ENCODE measurements at regions not wholly inside any gene's neighbourhood (a gene's known extent, or its start where the extent isn't known, plus 50 kb on each side); places are given as distances from the start of the nearest gene placed in this dataset.

- H3K27ac ChIP-seq: no peak overlapping the region
- DNase-seq: peak; percentile 19 to 62
- H3K27me3 ChIP-seq (ENCODE audit: insufficient read depth, low read depth): no peaks in the 10 kb centered on the region
- H3F3A ChIP-seq (ENCODE audit: insufficient read depth, low read depth): peaks cover 9% of the 10 kb centered on the region
- no peak overlapping the region for H2AFZ ChIP-seq
- BruUV-seq (replicated peaks): no TSS peak
- H3K4me1 ChIP-seq (replicated peaks; ENCODE audit: insufficient read depth): peaks cover 35% of the 10 kb centered on the region
- no peaks in the 10 kb centered on the region for H4K20me1 ChIP-seq (ENCODE audit: insufficient read depth)
- ChIA-PET CTCF (no interaction called here), POLR2A (ENCODE audit: unreplicated experiment) (no interaction called here)
- TF ChIP-seq EZH2 (IDR thresholded peaks at IDR 0.05; ENCODE audit: low read depth) (no peak), CTCF (conservative IDR thresholded peaks at IDR 0.05) (no peak)
- peaks cover 14% of the 10 kb centered on the region; the same call in 1 of the 2 replicates for H3K9me3 ChIP-seq (ENCODE audit: insufficient read depth, low read depth)
- H3K4me3 ChIP-seq: no peak overlapping the region
- no peaks in the 10 kb centered on the region for H3K9me2 ChIP-seq (ENCODE audit: insufficient read depth)
- no peaks in the 10 kb centered on the region for H3K79me2 ChIP-seq (ENCODE audit: low read depth)
- intact Hi-C loops (cut with micrococcal nuclease; ENCODE audit: unreplicated experiment): no loop called here
- no peaks in the 10 kb centered on the region for H3K36me3 ChIP-seq (ENCODE audit: low read depth)
- H3K4me2 ChIP-seq: no peak overlapping the region
Observed at GRCh38 chr6:19410481-19410880, 426.7 kb upstream of the ID4 start.

GRCh38 chr6:19413323-19413722 is 423.8 kb upstream of the ID4 start:
- Histone ChIP-seq H3K9me3 (ENCODE audit: insufficient read depth, low read depth) (peaks cover 25% of the 10 kb centered on the region; the same call in 1 of the 2 replicates), H3K79me2 (ENCODE audit: low read depth) (no peaks in the 10 kb centered on the region), H3K27me3 (ENCODE audit: insufficient read depth, low read depth) (no peaks in the 10 kb centered on the region), H3K4me3 (no peak overlapping the region), H3F3A (ENCODE audit: insufficient read depth, low read depth) (peaks cover 30% of the 10 kb centered on the region), H3K4me2 (no peak overlapping the region), H3K9me2 (ENCODE audit: insufficient read depth) (no peaks in the 10 kb centered on the region), H3K27ac (peak overlapping the region; percentile 30), H2AFZ (no peak overlapping the region), H3K36me3 (ENCODE audit: low read depth) (no peaks in the 10 kb centered on the region), H3K4me1 (replicated peaks; ENCODE audit: insufficient read depth) (peaks cover 60% of the 10 kb centered on the region), H4K20me1 (ENCODE audit: insufficient read depth) (no peaks in the 10 kb centered on the region)
- no TSS peak for BruUV-seq (replicated peaks)
- peak in 1 of 2 experiments; percentile 59 for DNase-seq
- POLR2A ChIA-PET (ENCODE audit: unreplicated experiment): no interaction called here
- CTCF ChIA-PET: no interaction called here
- intact Hi-C loops (cut with micrococcal nuclease; ENCODE audit: unreplicated experiment): no loop called here
- TF ChIP-seq CTCF (conservative IDR thresholded peaks at IDR 0.05) (no peak), EZH2 (IDR thresholded peaks at IDR 0.05; ENCODE audit: low read depth) (no peak)

- no peaks in the 10 kb centered on the region for H4K20me1 ChIP-seq (ENCODE audit: insufficient read depth)
- CTCF ChIA-PET: no interaction called here
- peak overlapping the region; percentile 51 for H3K4me2 ChIP-seq
- peaks cover 57% of the 10 kb centered on the region for H3K4me1 ChIP-seq (replicated peaks; ENCODE audit: insufficient read depth)
- peaks cover 31% of the 10 kb centered on the region for H3F3A ChIP-seq (ENCODE audit: insufficient read depth, low read depth)
- peak overlapping the region; percentile 16; the same call in 1 of the 2 replicates for H3K4me3 ChIP-seq
- no peaks in the 10 kb centered on the region for H3K27me3 ChIP-seq (ENCODE audit: insufficient read depth, low read depth)
- intact Hi-C loops (cut with micrococcal nuclease; ENCODE audit: unreplicated experiment): loop anchor here (2.0 to 5.0 kb wide), 3 partner anchors 123 to 437 kb away; no protein-coding TSS in a partner anchor
- peak overlapping the region; percentile 91 for H3K27ac ChIP-seq
- H3K9me3 ChIP-seq (ENCODE audit: insufficient read depth, low read depth): peaks cover 25% of the 10 kb centered on the region; the same call in 1 of the 2 replicates
- H3K9me2 ChIP-seq (ENCODE audit: insufficient read depth): no peaks in the 10 kb centered on the region
- TF ChIP-seq EZH2 (IDR thresholded peaks at IDR 0.05; ENCODE audit: low read depth) (no peak), CTCF (conservative IDR thresholded peaks at IDR 0.05) (no peak)
- DNase-seq: peak; percentile 60 to 94
- H3K36me3 ChIP-seq (ENCODE audit: low read depth): no peaks in the 10 kb centered on the region
- POLR2A ChIA-PET (ENCODE audit: unreplicated experiment): no interaction called here
- no peaks in the 10 kb centered on the region for H3K79me2 ChIP-seq (ENCODE audit: low read depth)
- 0 out of 2 replicates have a peak overlapping the region, but pooled peaks have one; percentile 12 for H2AFZ ChIP-seq
- no TSS peak for BruUV-seq (replicated peaks)
Observed at GRCh38 chr6:19415605-19416326, 421.4 kb upstream of the ID4 start.

Data from PC-9 (cell line).